ENCODE measurements at regions not wholly inside any gene's neighbourhood (a gene's known extent, or its start where the extent isn't known, plus 50 kb on each side); places are given as distances from the start of the nearest gene placed in this dataset.
"Not testable (repeated sequence)": the region's sequence is repeated elsewhere in the genome, so short reads cannot be mapped to it uniquely, and the experiment has no call there.

DNA sequence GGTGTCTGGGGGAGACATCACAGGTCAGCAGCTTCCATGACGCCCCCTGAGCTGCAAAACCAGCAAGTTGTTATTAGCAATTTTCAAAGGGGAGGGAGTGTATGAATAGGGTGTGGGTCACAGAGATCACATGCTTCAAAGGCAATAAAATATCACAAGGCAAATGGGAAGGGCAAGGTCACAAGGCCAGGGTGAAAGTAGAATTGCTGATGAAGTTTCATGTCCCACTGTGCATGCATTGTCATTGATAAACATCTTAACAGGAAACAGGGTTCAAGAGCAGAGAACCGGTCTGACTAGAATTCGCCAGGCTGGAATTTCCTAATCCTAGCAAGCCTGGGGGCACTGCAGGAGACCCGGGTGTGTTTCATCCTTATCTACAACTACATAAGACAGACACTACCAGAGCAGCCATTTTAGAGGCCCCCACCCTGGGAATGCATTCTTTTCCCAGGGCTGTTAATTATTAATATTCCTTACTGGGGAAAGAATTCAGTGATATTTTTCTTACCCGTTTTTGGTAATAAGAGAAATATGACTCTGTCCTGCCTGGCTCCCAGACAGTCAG, 494.2 kb upstream of the POM121L12 start:
- not testable (repeated sequence) for TF ChIP-seq POLR2A (IDR thresholded peaks at IDR 0.05; ENCODE audit: low read depth, low read length)
- TF ChIP-seq, protein P1, sequence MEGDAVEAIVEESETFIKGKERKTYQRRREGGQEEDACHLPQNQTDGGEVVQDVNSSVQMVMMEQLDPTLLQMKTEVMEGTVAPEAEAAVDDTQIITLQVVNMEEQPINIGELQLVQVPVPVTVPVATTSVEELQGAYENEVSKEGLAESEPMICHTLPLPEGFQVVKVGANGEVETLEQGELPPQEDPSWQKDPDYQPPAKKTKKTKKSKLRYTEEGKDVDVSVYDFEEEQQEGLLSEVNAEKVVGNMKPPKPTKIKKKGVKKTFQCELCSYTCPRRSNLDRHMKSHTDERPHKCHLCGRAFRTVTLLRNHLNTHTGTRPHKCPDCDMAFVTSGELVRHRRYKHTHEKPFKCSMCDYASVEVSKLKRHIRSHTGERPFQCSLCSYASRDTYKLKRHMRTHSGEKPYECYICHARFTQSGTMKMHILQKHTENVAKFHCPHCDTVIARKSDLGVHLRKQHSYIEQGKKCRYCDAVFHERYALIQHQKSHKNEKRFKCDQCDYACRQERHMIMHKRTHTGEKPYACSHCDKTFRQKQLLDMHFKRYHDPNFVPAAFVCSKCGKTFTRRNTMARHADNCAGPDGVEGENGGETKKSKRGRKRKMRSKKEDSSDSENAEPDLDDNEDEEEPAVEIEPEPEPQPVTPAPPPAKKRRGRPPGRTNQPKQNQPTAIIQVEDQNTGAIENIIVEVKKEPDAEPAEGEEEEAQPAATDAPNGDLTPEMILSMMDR (conservative IDR thresholded peaks at IDR 0.05; ENCODE audit: low read depth, low read length): not testable (repeated sequence)
